ENCODE measurements at regions not wholly inside any gene's neighbourhood (a gene's known extent, or its start where the extent isn't known, plus 50 kb on each side); places are given as distances from the start of the nearest gene placed in this dataset.
A peak's percentile ranks its signal among the peaks of the same experiment; 100 is the strongest.
"Not testable (repeated sequence)": the region's sequence is repeated elsewhere in the genome, so short reads cannot be mapped to it uniquely, and the experiment has no call there.

DNA sequence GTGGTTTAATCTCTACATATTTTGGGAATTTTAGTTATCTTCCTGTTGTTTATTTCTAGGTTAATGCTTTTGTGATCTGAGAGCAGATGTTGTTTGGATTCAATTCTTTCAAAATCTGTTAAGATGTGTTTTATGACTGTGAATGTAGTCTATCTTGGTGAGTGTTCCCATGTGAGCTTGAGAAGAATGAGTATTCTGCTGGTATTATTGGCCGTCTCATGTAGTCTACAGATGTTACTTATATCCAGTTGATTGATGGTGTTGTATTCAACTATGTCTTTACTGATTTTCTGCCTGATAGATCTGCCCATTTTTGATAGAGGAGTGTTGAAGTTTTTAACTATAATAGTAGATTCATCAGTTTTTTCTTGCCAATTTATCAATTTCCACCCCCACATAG lies 141.4 kb upstream of the FOXP2 start:
- DNase-seq = no peak

DNA sequence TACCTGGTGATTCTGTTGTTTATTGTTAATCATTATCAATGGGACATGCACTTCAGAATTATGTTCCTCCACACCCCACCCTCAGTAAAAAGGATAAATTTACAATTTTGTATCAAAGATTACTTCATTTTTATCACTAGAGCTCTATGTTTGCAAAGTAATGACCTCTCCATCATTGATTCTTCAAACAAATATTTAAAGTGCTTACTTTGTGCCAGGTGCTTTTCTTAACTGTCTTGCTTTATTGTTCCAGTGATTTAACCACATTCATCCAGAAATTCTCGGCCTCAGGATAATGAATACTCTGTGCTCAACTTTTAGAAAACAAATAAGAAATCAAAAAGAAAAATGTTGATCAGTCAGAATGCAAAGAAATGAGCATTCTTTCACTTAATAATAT lies 144.9 kb upstream of the FOXP2 start:
- peak; percentile 6 for DNase-seq

DNA sequence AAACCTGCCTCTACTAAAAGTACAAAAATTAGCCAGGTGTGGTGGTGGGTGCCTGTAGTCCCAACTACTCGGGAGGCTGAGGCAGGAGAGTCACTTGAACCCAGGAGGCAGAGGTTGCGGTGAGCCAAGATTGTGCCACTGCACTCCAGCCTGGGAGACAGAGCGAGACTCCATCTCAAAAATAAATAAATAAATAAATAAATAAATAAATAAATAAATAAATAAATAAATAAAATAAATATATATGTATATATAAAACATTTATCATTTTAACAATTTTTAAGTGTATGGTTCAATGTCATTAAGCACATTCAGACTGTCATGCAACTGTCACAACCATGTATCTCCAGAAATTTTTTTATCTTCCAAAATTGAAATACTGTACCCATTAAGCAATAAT lies 147.1 kb upstream of the FOXP2 start:
- not testable (repeated sequence) for DNase-seq

DNA sequence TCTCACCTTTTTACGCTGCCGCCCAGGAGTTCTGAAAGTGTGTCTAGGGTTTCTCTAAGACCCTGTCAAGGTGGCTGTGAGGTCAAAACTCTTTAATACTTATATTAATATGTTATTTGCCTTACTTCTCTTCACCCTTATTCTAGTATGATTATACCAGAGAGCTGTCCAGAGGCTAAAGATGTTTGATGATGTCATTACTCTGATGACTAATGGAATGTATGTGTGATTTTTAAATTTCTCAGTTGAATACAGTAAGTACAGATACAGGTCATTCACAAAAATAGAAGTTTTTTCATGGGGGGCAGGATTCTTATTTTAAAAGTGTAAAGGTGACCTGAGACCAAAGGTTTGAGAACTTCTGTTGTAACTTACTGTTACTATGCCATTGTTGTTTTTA lies 150.6 kb upstream of the FOXP2 start:
- DNase-seq = no peak

DNA sequence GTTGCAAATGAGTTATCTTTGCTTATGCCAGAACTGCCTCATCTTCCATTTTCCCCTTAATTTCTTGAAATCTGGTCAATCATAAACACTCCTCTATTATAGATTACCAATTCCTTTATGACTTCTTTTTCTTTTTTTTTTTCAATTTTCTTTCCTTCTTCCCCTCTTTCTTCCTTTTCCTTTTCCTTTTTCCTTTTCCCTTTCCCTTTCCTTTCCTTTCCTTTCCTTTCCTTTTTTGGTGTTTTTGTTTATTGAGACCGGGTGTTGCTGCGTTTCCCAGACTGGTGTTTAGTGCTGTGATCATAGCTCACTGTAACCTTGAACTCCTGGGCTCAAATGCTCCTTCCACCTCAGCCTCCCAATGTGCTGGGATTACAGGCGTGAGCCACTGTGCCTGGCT lies 151.4 kb upstream of the FOXP2 start:
- no peak for DNase-seq

DNA sequence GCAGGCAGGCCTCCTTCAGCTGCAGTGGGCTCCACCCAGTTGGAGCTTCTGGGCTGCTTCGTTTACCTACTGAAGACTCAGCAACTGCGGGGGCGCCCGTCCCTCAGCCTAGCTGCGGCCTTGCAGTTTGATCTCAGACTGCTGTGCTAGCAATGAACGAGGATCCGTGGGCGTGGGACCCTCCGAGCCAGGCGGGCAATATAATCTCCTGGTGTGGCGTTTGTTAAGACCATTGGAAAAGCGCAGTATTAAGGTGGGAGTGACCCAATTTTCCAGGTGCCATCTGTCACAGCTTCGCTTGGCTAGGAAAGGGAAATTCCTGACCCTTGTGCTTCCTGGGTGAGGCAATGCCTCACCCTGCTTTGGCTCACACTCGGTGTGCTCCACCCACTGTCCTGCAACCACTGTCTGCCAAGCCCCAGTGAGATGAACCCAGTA lies 159.2 kb upstream of the FOXP2 start:
- peak; percentile 3 for DNase-seq

DNA sequence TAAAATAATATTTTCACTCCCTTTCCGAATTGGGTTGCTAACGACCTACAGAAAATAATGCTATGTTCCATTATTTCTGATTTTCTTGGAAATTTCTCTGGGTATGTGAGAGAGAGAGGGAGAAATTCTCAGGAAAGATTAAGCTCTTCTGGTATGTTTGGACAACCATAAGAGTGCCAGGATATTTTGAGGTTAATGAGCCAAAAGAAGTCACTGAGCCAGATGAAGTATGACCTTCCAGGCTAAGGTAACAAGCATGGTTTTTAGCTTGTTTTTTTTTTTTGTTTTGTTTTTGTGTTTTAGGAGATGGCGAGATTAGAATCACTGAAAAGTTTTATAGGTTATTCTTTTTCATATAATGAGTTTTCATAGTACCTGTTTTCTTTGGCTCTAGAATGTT lies 171.0 kb upstream of the FOXP2 start:
- DNase-seq = no peak

DNA sequence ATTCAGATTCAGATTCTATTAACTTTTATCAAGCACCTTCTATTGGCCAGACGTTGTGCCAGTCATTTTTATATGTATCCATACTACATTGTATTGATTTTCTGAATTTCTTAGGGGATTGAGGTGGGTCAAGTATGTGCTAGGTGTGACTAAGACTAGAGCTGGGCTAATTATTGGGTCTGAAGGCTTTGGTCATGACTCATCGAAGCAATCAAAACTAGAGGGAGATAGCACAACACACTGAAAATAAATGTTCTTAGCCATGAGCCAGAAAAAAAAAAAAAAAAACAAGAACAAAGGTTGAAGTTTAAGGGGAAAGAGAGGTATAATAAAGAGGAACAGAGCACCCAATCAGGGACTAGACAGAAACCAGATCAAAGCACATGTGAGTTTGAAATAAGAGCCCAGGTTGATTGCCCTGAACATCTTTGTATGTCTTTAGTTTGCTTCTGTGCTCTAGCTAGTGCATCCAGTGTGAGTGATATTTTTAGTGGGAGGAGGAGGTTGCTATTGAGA lies 171.6 kb upstream of the FOXP2 start:
- no peak for DNase-seq

DNA sequence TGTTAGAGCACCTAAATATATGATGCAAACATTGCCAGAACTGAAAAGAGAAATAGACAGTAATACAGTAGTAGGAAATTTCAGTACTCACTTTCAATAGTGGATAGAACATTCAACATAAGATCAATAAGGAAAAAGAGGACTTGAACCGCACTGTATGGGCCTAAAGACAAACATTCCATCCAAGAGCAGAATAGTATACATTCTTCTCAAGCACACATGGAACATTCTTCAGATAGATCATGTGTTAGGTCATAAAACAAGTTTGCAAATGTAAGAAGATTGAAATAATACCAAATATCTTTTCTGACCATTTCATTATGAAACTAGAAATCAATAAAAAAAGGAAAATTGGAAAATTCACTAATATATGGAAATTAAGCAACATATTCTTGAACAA lies 185.4 kb upstream of the FOXP2 start:
- no peak for DNase-seq

DNA sequence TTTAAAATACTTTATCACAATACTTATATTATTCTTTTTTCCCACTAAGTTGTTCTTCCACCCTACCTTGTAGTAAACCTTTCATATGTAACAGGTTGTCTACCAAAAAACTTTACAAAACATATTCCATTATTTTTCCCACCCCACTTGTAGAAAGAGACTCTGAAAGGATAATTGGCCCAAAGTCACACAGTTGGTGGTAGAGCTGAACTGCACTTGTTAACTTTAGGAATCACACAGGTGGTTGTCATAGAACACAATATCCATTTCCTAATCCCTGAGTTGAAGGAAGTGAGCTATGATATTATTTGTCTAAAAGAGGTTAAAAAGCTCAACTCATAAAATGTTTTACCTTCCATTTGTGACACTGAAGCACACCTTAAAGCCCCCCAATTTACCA lies 188.8 kb upstream of the FOXP2 start:
- no peak for DNase-seq

DNA sequence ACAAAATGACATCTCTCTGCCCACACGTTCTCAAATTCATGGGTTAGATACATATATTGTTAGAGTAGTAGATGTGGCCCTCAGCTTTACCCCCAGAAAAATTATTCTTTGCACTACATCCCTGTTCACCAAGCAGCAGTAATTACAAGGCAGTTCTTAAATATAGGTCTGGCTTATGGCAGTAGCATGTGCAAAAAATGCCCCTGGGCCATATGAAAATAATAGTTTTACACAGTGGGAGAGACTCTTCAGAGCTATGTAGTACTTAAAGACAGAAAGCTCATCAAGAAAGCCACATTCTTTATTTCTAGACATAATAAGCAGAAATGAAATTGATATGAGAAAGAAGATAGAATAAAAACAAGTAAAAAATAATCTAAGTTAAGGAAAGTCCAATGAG lies 196.3 kb upstream of the FOXP2 start:
- no peak for DNase-seq

DNA sequence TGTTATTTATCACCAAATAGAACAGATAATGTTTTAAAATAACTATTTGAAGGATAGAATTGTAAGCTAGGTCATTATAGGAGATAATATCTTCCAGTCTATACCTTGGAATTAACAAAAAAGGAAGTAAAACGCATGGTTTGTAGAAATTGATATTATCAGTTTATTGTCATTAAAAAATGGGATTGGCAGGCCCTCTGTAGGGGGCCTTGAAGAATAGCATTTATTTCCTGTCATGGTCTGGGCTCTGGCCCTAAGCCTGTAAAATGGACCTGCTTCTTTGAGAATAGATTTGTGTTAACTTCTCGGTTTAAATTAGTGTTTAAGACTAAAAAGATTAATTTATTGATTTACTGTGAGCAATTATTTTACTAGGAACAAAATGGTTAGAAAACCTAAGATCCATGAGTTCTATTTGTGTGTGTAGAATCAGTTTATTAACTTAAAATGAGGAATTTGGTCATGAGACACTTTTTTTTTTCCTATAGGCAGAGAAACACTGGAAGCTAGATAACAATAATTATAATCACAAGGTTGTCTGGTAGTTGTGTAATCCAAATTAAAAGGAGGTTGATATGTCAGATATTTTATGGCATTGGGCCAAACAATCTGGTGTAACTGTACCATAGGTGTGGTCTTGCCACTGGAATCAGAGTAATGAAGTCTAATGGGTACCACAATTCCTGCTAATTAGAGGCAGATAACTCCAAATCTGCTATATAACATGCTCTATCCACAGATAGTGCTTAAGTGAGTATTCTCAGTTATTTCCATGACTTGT lies 197.4 kb upstream of the FOXP2 start:
- no peak for DNase-seq

DNA sequence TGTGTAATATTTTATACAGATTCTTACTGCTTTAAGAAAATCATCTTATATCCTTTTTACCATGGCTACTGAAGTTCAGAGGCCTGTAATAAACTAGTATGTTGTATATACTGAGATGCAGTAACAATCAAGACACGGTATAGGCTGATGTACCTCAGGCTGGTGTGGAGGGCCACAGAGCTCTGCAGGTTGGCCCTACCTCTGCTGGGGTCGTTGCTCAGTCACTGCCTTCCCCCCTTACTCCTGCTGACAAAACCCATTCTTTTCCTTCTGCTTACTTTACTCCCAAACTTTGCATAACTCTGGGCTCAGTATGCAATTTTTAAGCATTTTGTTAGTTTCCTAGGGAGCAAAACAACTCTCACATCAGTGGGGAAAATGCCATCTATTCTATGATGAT lies 200.1 kb upstream of the FOXP2 start:
- no peak for DNase-seq

DNA sequence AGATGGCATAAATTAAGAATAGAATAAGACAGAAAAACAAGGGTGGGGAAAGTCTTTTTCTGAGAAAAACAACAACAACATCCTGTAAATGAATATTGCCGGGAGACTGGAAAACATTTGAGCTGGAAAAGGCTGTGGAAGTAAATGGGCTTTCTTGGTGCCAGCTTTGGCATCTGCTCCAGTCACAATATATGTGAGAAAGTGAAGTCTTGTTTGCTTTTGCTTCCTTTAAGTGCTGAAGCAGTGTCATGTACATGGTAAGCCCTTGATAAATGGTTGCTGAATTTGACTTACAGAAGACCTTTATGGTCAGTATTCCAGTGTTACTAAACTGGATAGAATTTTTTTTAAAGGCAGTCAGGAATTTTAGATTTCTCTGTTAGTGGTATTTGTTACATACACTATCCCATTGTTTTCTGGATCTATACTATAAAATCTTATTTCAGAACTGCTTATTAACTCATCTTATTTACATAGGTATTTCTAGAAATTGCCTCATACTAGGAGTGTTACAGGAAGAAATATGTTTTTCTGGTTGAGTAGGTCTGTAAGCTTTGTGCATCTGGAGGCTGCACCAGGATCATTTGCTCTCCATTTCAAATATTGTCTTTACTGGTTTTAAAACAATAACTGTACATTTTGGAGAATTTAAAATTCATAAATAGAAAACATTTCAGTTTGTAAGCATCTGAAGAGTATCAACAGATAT lies 201.7 kb upstream of the FOXP2 start:
- no peak for DNase-seq

DNA sequence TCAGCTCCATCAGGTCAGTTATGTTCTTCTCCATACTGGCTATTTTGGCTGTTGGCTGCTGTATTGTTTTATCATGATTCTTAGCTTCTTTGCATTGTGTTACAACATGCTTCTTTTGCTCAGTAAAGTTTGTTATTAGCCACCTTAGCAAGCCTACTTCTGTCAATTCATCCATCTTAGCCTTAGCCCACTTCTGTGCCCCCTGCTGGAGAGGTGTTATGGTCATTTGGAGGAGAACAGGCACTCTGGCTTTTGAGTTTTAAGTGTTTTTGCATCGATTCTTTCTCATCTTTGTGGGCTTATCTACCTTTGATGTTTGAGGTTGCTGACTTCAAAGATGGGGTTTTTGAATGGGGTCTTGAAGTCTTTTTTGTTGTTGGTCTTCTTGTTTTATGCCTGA lies 204.6 kb upstream of the FOXP2 start:
- no peak for DNase-seq

DNA sequence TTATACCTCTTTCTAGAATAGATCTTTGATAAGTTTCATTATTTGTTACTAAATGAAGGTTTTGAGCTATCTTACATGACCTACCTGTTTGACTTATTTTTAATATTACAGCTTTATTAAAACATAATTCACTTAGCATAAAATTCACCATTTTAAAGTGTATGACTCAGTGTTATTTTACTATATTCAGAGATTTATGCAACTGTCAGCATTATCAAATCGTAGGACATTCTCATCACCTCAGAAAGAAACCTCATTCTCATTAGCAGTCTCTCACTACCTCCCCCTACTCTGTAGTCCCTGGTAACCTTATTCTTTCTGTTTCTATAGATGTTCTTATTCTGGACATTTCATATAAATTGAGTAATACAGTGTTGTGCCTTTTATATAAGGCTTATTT lies 207.9 kb upstream of the FOXP2 start:
- DNase-seq = no peak

DNA sequence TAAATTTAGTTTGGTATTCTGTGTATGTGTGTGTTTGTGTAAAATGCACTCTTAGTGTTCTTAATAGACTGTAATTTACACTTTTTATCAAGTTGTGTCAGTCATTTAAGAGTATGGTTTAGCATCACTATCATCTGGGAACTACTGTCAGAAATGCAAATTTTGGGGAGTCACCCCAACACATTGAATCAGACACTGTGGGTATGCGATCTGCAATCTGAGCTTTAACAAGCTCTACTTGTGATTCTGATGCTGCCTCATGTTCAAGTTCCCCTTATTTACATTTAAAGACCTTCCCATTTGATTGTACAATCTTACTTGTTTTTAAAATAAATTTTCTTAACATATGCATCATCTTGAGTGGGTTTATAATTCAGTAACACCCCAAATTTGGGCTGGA lies 218.1 kb upstream of the FOXP2 start:
- DNase-seq = no peak

DNA sequence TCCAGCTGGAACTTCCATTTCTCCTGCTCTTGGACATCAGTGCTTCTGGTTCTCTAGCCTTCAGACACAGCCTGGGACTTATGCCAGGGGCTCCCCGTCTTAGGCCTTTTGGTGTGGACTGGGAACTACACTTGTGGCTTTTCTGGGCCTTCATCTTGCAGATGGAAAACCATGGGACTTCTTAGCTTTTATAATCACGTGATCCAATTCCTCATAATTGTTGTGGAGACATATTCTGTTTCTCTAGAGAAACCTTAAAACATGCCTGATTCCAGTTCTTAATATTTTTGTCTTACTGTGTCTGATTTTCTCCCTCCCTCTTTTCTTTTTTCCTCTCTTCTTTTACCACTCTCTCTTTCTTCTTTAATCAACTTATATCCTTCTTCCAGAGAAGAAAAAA lies 224.2 kb upstream of the FOXP2 start:
- no peak for DNase-seq

DNA sequence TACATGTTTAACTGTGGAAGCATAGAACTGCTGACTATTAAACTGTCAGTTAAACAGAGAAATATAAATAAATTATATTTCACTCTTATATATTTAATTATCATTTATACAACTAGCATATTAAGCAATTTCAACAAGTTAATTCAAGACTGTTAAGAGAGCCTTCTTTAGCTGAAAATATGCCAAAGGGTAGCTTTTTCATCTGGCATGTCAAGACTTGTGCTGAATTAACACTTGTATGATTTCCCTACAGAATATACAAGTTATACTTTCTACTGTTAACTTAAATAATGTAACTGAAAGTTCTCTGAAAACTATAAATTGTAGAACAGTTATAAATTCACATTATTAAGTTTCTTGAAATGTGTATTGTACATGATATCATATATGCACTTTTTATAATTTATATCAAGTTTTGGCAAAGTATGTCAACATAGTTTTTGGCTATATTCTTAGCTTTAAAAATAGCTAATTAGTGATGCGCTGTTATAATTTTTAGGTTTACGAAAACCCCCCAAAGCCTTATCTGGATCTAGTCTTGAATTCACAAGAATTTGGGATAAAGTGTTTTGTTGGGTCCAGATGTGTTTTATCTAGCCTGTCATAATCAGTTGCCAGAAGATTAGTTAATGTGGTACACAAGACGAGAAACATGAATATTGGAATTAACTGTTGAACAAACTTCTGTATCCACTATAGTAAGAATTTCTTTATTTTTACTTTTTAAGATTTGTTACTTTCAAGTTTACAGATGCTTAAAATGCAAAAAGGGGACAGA lies 231.1 kb upstream of the FOXP2 start:
- no peak for DNase-seq

DNA sequence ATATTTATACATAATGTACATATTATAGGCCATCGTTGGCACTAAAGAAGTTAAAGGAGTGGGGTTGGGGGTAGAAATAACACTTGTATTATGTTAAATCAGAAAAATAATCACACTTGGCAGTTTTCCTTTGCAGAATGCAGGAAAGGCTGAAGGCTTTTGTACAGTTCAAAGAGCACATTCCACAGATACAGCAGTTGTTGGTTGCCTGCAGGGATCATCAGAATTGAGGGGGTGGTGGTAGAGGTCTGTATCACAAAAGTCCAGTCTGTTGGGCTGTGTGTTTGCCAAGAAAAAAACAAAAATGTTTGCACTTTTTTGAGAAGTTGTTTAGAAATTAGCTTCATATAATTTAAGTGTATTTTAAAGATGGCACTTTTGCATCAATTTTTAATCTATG lies 231.8 kb upstream of the FOXP2 start:
- no peak for DNase-seq

DNA sequence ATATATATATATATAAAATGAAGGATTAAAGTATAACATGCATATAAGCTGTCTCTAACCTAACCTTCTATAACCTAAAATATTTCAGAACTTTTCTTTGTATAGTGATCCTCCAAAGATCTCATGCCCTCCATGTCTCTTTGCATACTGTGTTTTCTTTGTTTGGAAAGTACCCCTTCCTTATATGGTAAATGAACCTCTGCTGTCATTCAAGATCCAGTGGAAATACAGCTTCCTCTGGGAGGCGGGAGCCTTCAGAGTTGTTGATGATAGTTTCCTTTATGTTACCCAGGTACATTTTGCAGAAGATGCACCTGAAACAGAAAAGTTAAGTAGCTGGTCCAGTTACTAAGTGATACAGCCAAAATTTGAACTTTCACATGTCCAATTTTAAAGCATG lies 233.3 kb upstream of the FOXP2 start:
- no peak for DNase-seq

DNA sequence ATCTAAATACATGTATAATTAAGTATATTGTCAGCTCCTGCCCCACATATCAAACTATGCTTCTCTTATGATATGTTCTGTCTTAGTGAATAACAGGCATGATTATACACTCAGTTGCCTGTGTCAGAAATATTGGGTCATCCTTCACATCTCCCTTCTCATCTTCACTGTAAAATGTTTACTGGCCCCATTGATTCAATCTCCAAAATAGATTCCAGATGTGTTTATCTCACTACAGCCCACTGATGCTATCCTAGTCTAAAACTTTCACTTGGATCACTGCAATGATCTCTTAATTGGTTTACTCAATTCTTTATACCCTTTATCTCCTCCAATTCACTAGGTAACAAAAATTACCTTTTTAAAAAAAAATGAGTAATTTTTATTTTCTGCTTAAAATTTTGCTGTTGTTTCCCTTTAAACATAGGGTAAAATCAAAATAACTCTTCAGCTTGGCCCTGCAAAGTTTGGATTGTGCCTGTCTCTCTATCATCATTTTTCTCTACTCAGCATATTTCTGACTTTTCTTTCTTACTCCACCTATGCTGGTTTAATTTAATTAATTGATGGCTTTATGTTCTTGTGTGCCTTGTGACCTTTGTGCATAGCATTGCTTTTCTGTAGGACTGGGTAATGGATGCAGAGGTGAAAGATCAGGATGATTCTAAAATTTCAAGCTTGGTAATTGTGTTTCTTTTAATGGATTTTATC lies 233.9 kb upstream of the FOXP2 start:
- DNase-seq = no peak

DNA sequence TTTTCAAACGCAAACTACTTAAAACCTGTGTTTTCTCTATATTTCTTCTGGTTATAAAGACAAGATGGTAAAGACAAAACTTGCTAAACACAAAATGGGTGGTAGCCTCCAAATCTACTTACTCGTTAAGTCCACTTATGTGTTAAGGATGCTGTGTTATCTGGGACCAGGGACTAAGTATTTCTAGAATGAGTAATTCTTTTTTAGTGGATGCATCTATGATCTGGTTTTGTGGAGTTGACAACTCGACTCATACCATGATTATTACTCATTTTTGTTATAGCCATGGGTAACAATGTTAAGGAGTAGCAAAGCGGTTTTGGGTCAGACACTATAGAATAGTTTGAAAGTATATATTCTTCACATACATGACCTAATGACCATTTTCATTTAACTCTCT lies 239.5 kb upstream of the FOXP2 start:
- no peak for DNase-seq

Data from NCI-H146 (cell line).